IMR-90 (cell line): ENCODE measurements at regions not wholly inside any gene's neighbourhood (a gene's known extent, or its start where the extent isn't known, plus 50 kb on each side); places are given as distances from the start of the nearest gene placed in this dataset.

Experiments
- CTCF ChIP-seq: conservative IDR thresholded peaks from 2 replicates; pipeline ENCODE4 v1.5.1; 2012; ENCODE audit warnings: mild to moderate bottlenecking, low read depth, low read length, improper control_type of control experiment
- NFE2L2 ChIP-seq: fragments of 150-350 bp; IDR thresholded peaks from 2 replicates; pipeline ENCODE4 v1.6.1; 2016; ENCODE audit warnings: low read depth, mild to moderate bottlenecking, low read length
- POLR2A ChIP-seq: IDR thresholded peaks from 2 replicates; pipeline ENCODE4 v1.6.1; 2012; ENCODE audit warnings: mild to moderate bottlenecking, low read depth, low read length
- RAD21 ChIP-seq: IDR thresholded peaks from 2 replicates; pipeline ENCODE4 v1.6.1; 2012; ENCODE audit warnings: low read length, improper control_type of control experiment
- RCOR1 ChIP-seq: IDR thresholded peaks from 2 replicates; pipeline ENCODE4 v1.6.1; 2012; ENCODE audit warnings: mild to moderate bottlenecking, low read length, improper control_type of control experiment; ENCODE audit not compliant: insufficient replicate concordance
- SMC3 ChIP-seq: fragments of 150-350 bp; IDR thresholded peaks from 2 replicates; pipeline ENCODE4 v1.6.1; 2016; ENCODE audit warnings: low read depth, mild to moderate bottlenecking, antibody characterized with exemption, low read length, moderate library complexity

- TF ChIP-seq NFE2L2 (no peak), CTCF (no peak), RAD21 (no peak), POLR2A (no peak), SMC3 (no peak), RCOR1 (no peak)
These were observed 802.7 kb downstream of the SLC16A7 start for GRCh38 chr12:60398547-60398946.
